Epithelial cell of esophagus (primary cell): ENCODE measurements at regions not wholly inside any gene's neighbourhood (a gene's known extent, or its start where the extent isn't known, plus 50 kb on each side); places are given as distances from the start of the nearest gene placed in this dataset.

Source experiments
- DNase-seq: peaks from one replicate; pipeline ENCODE4 v3.0.0; 2010; ENCODE audit warnings: low read depth
- H3K4me3 ChIP-seq: 2 replicates; pipeline ENCODE4 v1.5.1; 2011; ENCODE audit warnings: mild to moderate bottlenecking, low read length, control low read depth
- CTCF ChIP-seq: IDR thresholded peaks from 2 replicates; pipeline ENCODE4 v1.5.1; 2011; ENCODE audit warnings: low read depth, mild to moderate bottlenecking, low read length, control low read depth, inconsistent platforms; ENCODE audit not compliant: insufficient read depth; ENCODE audit errors: missing control alignments

- H3K4me3 ChIP-seq, result no peak overlapping the region
- no peak for TF ChIP-seq CTCF
- no peak for DNase-seq
Observed at GRCh38 chr9:116072046-116072445, 81.5 kb upstream of the PAPPA start.

DNA sequence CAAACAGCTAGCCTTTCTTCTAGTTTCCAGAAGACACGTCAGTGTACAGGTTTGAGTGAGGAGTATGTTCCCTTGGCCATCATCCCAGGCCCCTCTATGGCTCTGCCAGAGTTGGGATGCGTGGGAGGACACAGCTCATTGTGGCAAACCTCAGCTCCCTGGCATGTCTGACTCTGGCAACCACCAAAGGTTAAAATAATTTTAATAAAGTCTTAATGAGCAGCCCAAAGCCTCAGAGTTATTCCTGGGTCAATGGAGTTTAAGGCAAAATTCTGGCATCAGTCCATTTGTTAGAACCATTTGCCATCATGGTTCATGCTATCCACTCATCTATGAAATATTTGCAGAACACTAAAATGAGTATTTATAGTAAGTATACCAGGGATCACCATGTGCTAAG lies 79.8 kb upstream of the PAPPA start:
- no peak for TF ChIP-seq CTCF
- no peak overlapping the region for H3K4me3 ChIP-seq
- DNase-seq, result peak; percentile 54

DNA sequence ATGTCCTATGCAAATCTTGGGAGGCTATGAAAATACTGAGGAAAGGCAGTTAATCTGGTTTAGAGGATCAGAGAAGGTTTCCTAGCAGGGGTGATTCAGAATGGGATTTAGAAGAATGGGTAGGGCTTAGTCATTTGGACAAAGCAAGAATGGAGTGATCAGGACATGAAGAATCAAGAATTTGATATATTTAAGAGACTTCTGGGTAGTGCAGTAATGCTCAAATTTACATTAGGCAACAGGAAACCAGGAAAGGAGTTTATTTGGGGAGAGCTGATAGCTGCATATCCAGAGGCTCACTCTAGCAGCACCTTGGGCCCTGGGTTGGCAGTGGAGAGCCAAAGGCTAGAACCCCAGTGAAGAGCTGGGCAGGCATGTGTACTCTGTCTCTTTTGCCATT lies 78.9 kb upstream of the PAPPA start:
- H3K4me3 ChIP-seq, result no peak overlapping the region
- TF ChIP-seq CTCF, result no peak
- peak; percentile 80 for DNase-seq

DNA sequence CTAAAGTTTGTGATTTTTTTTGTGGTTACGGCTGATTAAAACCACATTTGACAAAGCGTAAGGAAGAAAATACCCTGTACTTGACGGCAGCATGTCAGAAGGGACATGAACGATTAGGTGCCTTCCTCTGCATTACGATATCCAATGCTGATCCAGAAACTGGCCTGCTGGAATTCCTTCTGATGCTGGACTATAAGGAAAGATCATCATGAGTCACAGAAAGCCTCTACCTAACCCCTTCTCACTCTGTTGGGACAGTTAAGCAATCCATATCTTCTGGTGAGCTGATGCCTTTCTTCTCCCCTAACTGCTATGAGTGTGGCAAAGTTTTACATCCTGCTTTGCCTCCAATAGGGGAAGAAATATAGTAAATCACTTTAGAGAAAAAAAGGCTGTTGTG lies 78.4 kb upstream of the PAPPA start:
- no peak overlapping the region for H3K4me3 ChIP-seq
- peak; percentile 67 for DNase-seq
- TF ChIP-seq CTCF, result no peak

GRCh38 chr9:116078640-116079039 lies 75.0 kb upstream of the PAPPA start:
- no peak for TF ChIP-seq CTCF
- DNase-seq, result no peak
- no peak overlapping the region for H3K4me3 ChIP-seq

- no peak for DNase-seq
- TF ChIP-seq CTCF, result no peak
- H3K4me3 ChIP-seq, result no peak overlapping the region
Observed at GRCh38 chr9:116080561-116080960, 73.0 kb upstream of the PAPPA start.

DNA sequence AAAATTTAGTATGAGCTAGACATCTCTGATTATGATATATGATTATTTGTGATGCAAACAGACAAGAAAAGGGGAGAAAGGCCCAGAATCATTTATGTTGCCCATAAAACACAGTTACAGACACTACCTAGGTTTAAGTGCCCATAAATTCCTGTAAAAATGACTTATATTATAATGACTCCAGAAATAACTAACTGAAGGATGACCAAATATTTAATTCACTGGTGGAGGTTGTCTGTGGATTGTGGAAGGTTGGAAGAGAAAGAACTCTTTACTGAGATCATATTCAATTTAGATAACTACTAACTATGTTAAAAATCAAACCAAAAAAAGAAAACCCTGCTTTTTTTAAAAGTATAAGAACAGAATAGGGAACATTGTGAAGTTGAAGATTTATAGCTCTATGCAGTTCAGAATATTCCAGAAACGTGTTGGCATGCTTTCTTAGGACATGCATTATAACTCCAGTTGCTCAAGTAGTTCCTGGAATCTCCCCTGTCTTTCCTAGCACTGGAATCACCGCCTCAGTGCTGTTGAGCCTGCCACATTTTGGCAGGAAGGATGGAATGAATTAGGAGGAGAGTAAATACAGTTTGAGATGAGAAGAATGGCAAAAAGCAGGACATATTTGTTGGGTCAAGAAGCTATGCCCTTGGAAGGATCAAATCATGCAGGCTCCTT lies 72.0 kb upstream of the PAPPA start:
- H3K4me3 ChIP-seq, result no peak overlapping the region
- no peak for TF ChIP-seq CTCF
- no peak for DNase-seq
